PC-9 (cell line): ENCODE measurements at regions not wholly inside any gene's neighbourhood (a gene's known extent, or its start where the extent isn't known, plus 50 kb on each side); places are given as distances from the start of the nearest gene placed in this dataset.

Experiments
- BruUV-seq: library from RNA; stranded (reverse); fragments of 400-500 nt; replicated peaks from 2 replicates; lab custom pipeline; 2021; lab: Mats Ljungman, UMichigan
- CTCF ChIA-PET: fragments of 300-600 bp; sonication (Branson Sonifier 250); formaldehyde crosslinking; loops from one replicate; lab custom pipeline; 2022; ENCODE audit warnings: antibody characterized with exemption; lab: Charles Lee
- POLR2A ChIA-PET: fragments of 300-600 bp; sonication (Branson Sonifier 250); formaldehyde crosslinking; loops from one replicate; lab custom pipeline; 2022; ENCODE audit warnings: antibody characterized with exemption; ENCODE audit not compliant: unreplicated experiment; lab: Charles Lee
- DNase-seq, 2 experiments: peaks; one replicate each; pipeline versions ENCODE4 v3.0.0 to v3.0.0-alpha.2; 2015 to 2022; ENCODE audit warnings: mixed read lengths in 1 of 2
- H2AFZ ChIP-seq: fragments of 200-600 bp; sonication (generic); 2 replicates; pipeline ENCODE4 v1.8.1; 2017; ENCODE audit warnings: antibody characterized with exemption
- H3F3A ChIP-seq: fragments of 200-600 bp; sonication (generic); 2 replicates; pipeline ENCODE4 v1.8.1; 2017; ENCODE audit warnings: antibody characterized with exemption, mild to moderate bottlenecking, low read depth; ENCODE audit not compliant: insufficient read depth
- H3K27ac ChIP-seq: fragments of 200-600 bp; sonication (generic); 2 replicates; pipeline ENCODE4 v1.6.1; 2016; ENCODE audit warnings: mixed run types
- H3K27me3 ChIP-seq: fragments of 200-600 bp; sonication (generic); 2 replicates; pipeline ENCODE4 v1.6.1; 2016; ENCODE audit warnings: low read depth, mixed run types; ENCODE audit not compliant: insufficient read depth
- H3K36me3 ChIP-seq: fragments of 200-600 bp; sonication (generic); 2 replicates; pipeline ENCODE4 v1.6.1; 2016; ENCODE audit warnings: low read depth, mixed run types
- H3K4me1 ChIP-seq: fragments of 200-600 bp; sonication (generic); replicated peaks from 2 replicates; pipeline ENCODE4 v1.6.1; 2016; ENCODE audit warnings: mixed run types; ENCODE audit not compliant: insufficient read depth
- H3K4me2 ChIP-seq: fragments of 200-600 bp; sonication (generic); 2 replicates; pipeline ENCODE4 v1.6.1; 2017; ENCODE audit warnings: mixed run types
- H3K4me3 ChIP-seq: fragments of 200-600 bp; sonication (generic); 2 replicates; pipeline ENCODE4 v1.6.1; 2016; ENCODE audit warnings: mixed run types
- H3K79me2 ChIP-seq: fragments of 200-600 bp; sonication (generic); 2 replicates; pipeline ENCODE4 v1.6.1; 2017; ENCODE audit warnings: low read depth, mixed run types
- H3K9me2 ChIP-seq: fragments of 200-600 bp; sonication (generic); 2 replicates; pipeline ENCODE4 v1.8.1; 2017; ENCODE audit warnings: mild to moderate bottlenecking; ENCODE audit not compliant: insufficient read depth
- H3K9me3 ChIP-seq: fragments of 200-600 bp; sonication (generic); 2 replicates; pipeline ENCODE4 v1.8.1; 2016; ENCODE audit warnings: low read depth; ENCODE audit not compliant: insufficient read depth
- H4K20me1 ChIP-seq: fragments of 200-600 bp; sonication (generic); 2 replicates; pipeline ENCODE4 v1.8.1; 2017; ENCODE audit not compliant: insufficient read depth
- EZH2 ChIP-seq: fragments of 200-600 bp; sonication (generic); IDR thresholded peaks from 2 replicates; pipeline ENCODE4 v1.8.0; 2017; ENCODE audit warnings: antibody characterized with exemption, low read depth
- intact Hi-C: fragments of 100-400 bp; cut with micrococcal nuclease; formaldehyde crosslinking; loops from one replicate; pipeline ENCODE4 v1.10.0; 2022; ENCODE audit not compliant: unreplicated experiment
- TF ChIP-seq, protein P1 (sequence below): fragments of 200-600 bp; sonication (generic); conservative IDR thresholded peaks from 2 replicates; pipeline ENCODE4 v1.6.1; 2017; ENCODE audit warnings: mixed run types, antibody characterized with exemption, mild to moderate bottlenecking, moderate library complexity

DNA sequence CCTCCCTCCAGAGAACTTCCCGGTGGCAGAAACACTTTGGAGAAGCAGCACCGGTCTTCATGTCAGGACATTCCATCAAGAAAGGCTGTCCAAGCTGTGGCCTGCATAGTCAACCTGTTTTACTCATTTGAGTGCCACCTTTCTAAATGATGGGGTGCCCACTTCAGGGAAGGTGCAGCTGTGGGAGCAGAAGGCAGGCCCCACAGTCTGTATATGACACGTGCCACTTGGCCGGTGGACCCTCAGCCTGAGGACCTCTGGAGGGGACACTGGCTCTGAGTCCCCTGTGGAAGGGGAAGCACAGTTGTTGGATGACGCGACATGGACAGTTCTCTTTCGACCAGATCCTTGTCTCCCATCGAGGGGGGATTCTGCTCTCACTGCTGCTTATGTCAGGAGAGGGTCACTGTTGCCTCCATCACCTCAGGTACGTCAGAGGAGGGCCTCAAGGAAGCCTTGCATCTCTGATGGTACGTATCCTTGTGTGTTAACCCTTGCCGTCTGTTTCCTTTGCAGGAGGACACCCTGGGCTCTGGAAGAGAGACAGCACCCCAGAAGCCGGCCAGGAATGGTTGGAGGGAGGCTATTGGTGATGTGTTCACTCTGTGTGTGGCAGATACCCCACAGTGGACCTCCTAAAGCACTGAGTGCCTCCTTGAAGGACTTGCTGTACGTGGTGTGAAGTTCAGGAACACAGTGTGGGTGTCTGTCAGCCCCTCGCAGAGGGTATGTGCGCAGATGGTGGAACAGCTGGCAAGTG is 132.1 kb upstream of the RTL1 start:
- BruUV-seq, result no TSS peak
- ChIA-PET POLR2A (no interaction called here), CTCF (no interaction called here)
- no peak for DNase-seq
- Histone ChIP-seq H3K4me2 (no peak overlapping the region), H3K36me3 (no peaks in the 10 kb centered on the region), H4K20me1 (no peaks in the 10 kb centered on the region), H3K27ac (no peak overlapping the region), H3K4me1 (no peaks in the 10 kb centered on the region), H2AFZ (no peak overlapping the region), H3K9me2 (no peaks in the 10 kb centered on the region), H3K4me3 (no peak overlapping the region), H3K27me3 (peaks cover 75% of the 10 kb centered on the region), H3F3A (no peaks in the 10 kb centered on the region), H3K79me2 (no peaks in the 10 kb centered on the region), H3K9me3 (no peaks in the 10 kb centered on the region)
- TF ChIP-seq, protein P1, sequence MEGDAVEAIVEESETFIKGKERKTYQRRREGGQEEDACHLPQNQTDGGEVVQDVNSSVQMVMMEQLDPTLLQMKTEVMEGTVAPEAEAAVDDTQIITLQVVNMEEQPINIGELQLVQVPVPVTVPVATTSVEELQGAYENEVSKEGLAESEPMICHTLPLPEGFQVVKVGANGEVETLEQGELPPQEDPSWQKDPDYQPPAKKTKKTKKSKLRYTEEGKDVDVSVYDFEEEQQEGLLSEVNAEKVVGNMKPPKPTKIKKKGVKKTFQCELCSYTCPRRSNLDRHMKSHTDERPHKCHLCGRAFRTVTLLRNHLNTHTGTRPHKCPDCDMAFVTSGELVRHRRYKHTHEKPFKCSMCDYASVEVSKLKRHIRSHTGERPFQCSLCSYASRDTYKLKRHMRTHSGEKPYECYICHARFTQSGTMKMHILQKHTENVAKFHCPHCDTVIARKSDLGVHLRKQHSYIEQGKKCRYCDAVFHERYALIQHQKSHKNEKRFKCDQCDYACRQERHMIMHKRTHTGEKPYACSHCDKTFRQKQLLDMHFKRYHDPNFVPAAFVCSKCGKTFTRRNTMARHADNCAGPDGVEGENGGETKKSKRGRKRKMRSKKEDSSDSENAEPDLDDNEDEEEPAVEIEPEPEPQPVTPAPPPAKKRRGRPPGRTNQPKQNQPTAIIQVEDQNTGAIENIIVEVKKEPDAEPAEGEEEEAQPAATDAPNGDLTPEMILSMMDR, result no peak
- no peak for TF ChIP-seq EZH2
- intact Hi-C loops, result no loop called here

DNA sequence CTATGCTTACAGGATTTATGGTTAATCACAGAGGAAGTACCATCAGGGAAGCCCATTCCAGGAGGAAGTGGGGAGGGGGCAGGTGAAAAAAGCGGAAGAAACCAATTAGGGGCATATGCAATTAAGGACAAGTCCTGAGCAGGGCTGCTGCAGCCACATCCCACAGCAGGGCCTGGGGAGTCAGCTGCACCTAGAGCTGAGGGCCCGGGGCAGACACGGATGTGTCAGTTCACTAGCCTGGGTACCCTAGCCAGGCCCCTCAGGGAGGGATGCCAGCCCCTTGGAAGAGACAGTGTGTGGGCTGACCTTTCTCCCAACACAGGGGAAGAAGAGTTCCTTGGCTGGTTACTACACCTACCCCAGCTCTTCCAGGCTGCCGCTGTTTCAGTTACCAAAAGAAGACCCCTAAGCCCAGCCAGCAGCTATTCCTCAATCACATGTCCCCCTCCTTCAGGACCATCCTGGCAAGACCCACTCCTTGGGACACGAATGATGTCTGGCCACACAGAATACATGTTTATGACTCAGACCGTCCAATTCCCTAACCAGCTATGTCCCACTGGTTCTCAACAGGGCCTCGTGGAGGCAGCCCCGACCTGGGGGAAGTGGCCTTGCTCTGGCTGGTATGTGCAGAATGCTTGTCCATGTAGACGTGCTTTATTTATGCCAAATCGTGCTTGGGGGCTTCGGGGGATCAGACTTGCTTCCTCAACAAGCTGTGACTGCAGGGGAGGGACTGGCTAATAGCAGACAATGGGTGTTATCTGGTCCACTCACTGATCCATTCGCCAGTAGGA is 133.7 kb upstream of the RTL1 start:
- no peaks in the 10 kb centered on the region for H4K20me1 ChIP-seq
- no peak overlapping the region for H3K27ac ChIP-seq
- POLR2A ChIA-PET, result no interaction called here
- no peaks in the 10 kb centered on the region for H3K9me3 ChIP-seq
- H3K27me3 ChIP-seq, result peaks cover 73% of the 10 kb centered on the region
- no peak for DNase-seq
- no peaks in the 10 kb centered on the region for H3F3A ChIP-seq
- no peak overlapping the region for H2AFZ ChIP-seq
- no peak overlapping the region for H3K4me2 ChIP-seq
- no peak overlapping the region for H3K4me3 ChIP-seq
- BruUV-seq, result no TSS peak
- H3K36me3 ChIP-seq, result no peaks in the 10 kb centered on the region
- no peaks in the 10 kb centered on the region for H3K9me2 ChIP-seq
- CTCF ChIA-PET, result no interaction called here
- intact Hi-C loops, result no loop called here
- TF ChIP-seq, protein P1, result no peak
- no peak for TF ChIP-seq EZH2
- H3K79me2 ChIP-seq, result no peaks in the 10 kb centered on the region
- no peaks in the 10 kb centered on the region for H3K4me1 ChIP-seq

DNA sequence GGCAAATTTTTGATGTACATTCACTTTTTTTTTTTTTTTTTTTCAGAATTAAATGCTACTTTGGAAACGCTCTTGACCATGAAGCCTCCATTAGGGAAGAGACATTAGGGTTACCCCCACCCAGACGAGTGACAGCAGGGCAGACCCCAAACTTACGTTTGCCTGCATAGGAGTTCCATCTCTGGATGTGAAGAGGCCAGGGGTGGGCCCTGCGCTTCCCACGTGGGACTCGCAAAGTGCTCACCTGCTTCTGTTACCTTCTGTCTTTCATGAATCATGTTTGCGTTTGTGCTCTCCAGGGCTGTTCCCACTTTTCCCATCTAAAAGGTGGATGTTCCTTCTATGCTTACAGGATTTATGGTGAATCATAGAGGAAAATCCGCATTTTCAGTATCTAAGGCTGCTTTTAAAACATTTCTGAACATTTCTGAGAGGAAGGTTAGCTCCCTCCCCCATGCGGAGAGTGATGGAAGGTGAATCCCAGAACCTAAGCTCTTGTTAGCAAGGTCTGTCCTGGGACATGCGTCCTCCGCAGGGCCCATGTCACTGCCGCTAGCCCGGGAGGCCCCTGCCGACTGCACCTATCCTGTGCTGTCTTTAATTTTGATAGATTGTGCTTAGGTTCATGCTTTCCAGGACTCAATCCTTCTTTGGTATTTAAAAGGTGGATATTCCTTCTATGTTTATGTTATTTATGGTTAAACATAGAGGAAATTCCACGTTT is 135.7 kb upstream of the RTL1 start:
- Histone ChIP-seq H3K27me3 (peaks cover 73% of the 10 kb centered on the region), H3K4me1 (no peaks in the 10 kb centered on the region), H3K4me3 (no peak overlapping the region), H3K79me2 (no peaks in the 10 kb centered on the region), H3K9me3 (no peaks in the 10 kb centered on the region), H3K27ac (no peak overlapping the region), H3F3A (no peaks in the 10 kb centered on the region), H4K20me1 (no peaks in the 10 kb centered on the region), H3K36me3 (no peaks in the 10 kb centered on the region), H2AFZ (no peak overlapping the region), H3K4me2 (no peak overlapping the region), H3K9me2 (no peaks in the 10 kb centered on the region)
- DNase-seq, result no peak
- no peak for TF ChIP-seq EZH2
- POLR2A ChIA-PET, result no interaction called here
- no TSS peak for BruUV-seq
- intact Hi-C loops, result no loop called here
- CTCF ChIA-PET, result no interaction called here
